ENCODE measurements at regions not wholly inside any gene's neighbourhood (a gene's known extent, or its start where the extent isn't known, plus 50 kb on each side); places are given as distances from the start of the nearest gene placed in this dataset.

DNA sequence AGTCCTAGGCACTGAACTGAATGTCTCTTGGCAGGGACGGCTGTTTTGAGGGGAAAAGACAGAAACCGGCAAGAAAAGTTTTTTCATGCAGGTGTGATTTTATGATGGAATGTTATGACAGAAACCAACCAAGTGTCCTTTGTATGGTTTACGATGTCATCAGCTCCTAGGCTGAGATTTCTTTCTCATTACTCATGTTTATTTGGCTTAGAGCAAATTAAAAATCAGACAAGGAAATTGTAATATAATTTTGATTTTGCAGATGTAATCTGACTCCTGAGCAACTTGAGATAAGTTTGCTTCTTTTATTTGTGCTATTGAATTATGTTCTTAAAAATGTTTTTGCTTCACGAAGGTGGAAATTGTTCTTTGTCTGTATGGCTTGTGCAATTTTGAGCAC lies 58.8 kb upstream of the MAP3K7 start:
- DNase-seq (ENCODE audit: low spot score) = no peak
- no peak for ATAC-seq

GRCh38 chr6:90644492-90644891 lies 57.6 kb upstream of the MAP3K7 start:
- DNase-seq (ENCODE audit: low spot score) (no peak), ATAC-seq (no peak)

DNA sequence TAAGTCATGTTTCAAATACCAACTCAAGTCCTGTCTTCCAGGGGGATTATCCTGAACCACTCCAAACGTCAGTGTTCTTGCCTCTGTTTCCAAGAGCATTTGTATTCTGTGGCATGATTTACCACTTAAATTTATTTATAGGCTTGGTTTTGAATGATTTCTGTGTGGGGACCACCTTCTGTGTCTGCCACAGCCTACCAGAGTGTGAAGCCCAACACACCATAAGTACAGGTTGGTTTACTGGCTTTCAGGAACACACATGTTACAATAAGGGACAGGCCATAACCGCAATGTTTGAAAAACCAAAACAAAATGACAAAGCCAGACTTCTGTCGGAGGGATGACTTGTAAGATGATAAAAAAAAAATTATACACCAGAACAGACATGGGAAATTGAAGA lies 56.5 kb upstream of the MAP3K7 start:
- DNase-seq (ENCODE audit: low spot score) (no peak), ATAC-seq (no peak)

DNA sequence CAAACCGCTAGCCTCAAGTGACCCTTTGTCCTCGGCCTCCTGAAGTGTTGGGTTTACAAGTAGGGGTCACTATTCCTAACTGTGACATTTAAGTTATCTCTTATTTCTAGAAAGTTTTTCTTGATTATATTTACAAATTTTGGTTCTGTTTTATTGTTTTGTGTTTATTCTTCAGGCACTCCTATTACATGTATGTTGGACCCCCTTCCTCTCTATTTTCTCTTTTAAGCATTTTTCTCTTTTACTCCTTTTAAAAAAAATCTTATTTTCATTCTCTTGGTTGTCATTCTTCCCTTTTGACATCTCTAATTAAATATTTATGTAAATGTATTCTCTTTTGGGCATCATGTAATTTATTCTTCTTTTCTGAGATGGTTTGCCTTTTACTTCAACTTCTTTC lies 50.4 kb upstream of the MAP3K7 start:
- DNase-seq (ENCODE audit: low spot score) (no peak), ATAC-seq (no peak)
